Heart left ventricle (tissue), 13 donors: ENCODE measurements at regions not wholly inside any gene's neighbourhood (a gene's known extent, or its start where the extent isn't known, plus 50 kb on each side); places are given as distances from the start of the nearest gene placed in this dataset.

Experiments used
- POLR2A ChIP-seq, 2 donors: fragments of 450-650 bp; IDR thresholded peaks; one replicate each; pipeline ENCODE4 v1.6.1; 2017; ENCODE audit warnings: antibody characterized with exemption in 2 of 2, mild to moderate bottlenecking in 2 of 2, moderate library complexity in 2 of 2
- TF ChIP-seq, protein P1 (sequence below), 12 donors: fragments of 200-600 bp; sonication (generic) in 4 of 12; IDR thresholded peaks; one replicate each; pipeline versions ENCODE4 v1.5.0 to v1.8.0; 2018 to 2022; ENCODE audit warnings: antibody characterized with exemption in 12 of 12, mild to moderate bottlenecking in 5 of 12
- donor health status: ischemic (EF 13 %, LVEDD 7.1; RV severe dilation, severe dysfunction).
- donor health status: DM: no; HTN: yes; CAD: no.
- donor health status: DM: no; HTN: no; CAD: no.
- donor health status: ischemic (EF 25% LVEDD 6.9; RV normal size, moderate dysfunction).
- donor health status: ischemic (EF 25% LVEDD 5.7; RV mildly dilated, moderate dysfunction).
- donor health status: ischemic (EF 35%, LVEDD 5.7; RV mildly dilated, moderate dysfunction).
- donor health status: nonischemic (EF 11% LVEDD 7.7; RV severe dilation, severe dysfunction).
- donor health status: DM: yes; HTN: yes; CAD: no.
- donor health status: PGD.
- donor health status: ischemic (EF 29% LVEDD 5.4; RV normal size, mild dysfunction).
- donor health status: nonischemic (EF 23%, LVEDD 6.1; RV moderate dilation, normal function).

GRCh38 chr5:51495672-51496071 is 112.4 kb downstream of the ISL1 start:
- TF ChIP-seq, protein P1, sequence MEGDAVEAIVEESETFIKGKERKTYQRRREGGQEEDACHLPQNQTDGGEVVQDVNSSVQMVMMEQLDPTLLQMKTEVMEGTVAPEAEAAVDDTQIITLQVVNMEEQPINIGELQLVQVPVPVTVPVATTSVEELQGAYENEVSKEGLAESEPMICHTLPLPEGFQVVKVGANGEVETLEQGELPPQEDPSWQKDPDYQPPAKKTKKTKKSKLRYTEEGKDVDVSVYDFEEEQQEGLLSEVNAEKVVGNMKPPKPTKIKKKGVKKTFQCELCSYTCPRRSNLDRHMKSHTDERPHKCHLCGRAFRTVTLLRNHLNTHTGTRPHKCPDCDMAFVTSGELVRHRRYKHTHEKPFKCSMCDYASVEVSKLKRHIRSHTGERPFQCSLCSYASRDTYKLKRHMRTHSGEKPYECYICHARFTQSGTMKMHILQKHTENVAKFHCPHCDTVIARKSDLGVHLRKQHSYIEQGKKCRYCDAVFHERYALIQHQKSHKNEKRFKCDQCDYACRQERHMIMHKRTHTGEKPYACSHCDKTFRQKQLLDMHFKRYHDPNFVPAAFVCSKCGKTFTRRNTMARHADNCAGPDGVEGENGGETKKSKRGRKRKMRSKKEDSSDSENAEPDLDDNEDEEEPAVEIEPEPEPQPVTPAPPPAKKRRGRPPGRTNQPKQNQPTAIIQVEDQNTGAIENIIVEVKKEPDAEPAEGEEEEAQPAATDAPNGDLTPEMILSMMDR (IDR thresholded peaks at IDR 0.05) = no peak
- no peak for TF ChIP-seq POLR2A (IDR thresholded peaks at IDR 0.05)
